Gastrocnemius medialis (tissue), 4 donors: ENCODE measurements at regions not wholly inside any gene's neighbourhood (a gene's known extent, or its start where the extent isn't known, plus 50 kb on each side); places are given as distances from the start of the nearest gene placed in this dataset.

ENCODE experiments used
- ATAC-seq, 2 donors: fragments of 150-250 bp; one replicate each; pipeline ENCODE4 v1.9.1; 2016
- DNase-seq, 2 donors: peaks; one replicate each; pipeline ENCODE4 v3.0.0-alpha.2; 2019
- H3K27ac ChIP-seq, 4 donors: fragments of 200-600 bp; sonication (generic); 1 replicate in 1 of 4; 2 replicates in 3 of 4; pipeline ENCODE4 v1.5.1; 2016 to 2018; ENCODE audit warnings: mild to moderate bottlenecking in 2 of 4, moderate library complexity in 1 of 4
- H3K27me3 ChIP-seq, 3 donors: fragments of 200-600 bp; sonication (generic) in 2 of 3; 1 replicate in 1 of 3; 2 replicates in 2 of 3; pipeline versions ENCODE4 v1.5.1 to v1.6.0; 2016 to 2019; ENCODE audit warnings: mild to moderate bottlenecking in 1 of 3, moderate library complexity in 1 of 3
- H3K36me3 ChIP-seq, 2 donors: fragments of 200-600 bp; sonication (generic) in 1 of 2; one replicate each; pipeline ENCODE4 v1.5.1; 2017 to 2018
- H3K4me1 ChIP-seq, 2 donors: fragments of 200-600 bp; sonication (generic) in 1 of 2; one replicate each; pipeline ENCODE4 v1.5.1; 2016 to 2017; ENCODE audit warnings: mild to moderate bottlenecking in 2 of 2
- H3K4me3 ChIP-seq, 4 donors: fragments of 200-600 bp; sonication (generic) in 3 of 4; 1 replicate in 1 of 4; 2 replicates in 3 of 4; pipeline ENCODE4 v1.5.1; 2016 to 2019; ENCODE audit warnings: mild to moderate bottlenecking in 2 of 4
- H3K9me3 ChIP-seq, 3 donors: fragments of 200-600 bp; sonication (generic) in 2 of 3; 1 replicate in 1 of 3; 2 replicates in 2 of 3; pipeline ENCODE4 v1.5.1; 2016 to 2019
- CTCF ChIP-seq, 5 experiments: fragments of 450-650 bp in 3 of 5; fragments of 200-600 bp in 2 of 5; sonication (generic) in 2 of 5; IDR thresholded peaks in 4 of 5; conservative IDR thresholded peaks in 1 of 5; 1 replicate in 4 of 5; 2 replicates in 1 of 5; pipeline ENCODE4 v1.5.1; 2016 to 2019; ENCODE audit warnings: antibody characterized with exemption in 5 of 5, mild to moderate bottlenecking in 3 of 5, moderate library complexity in 3 of 5
- POLR2A ChIP-seq, 2 donors: fragments of 450-650 bp; IDR thresholded peaks; one replicate each; pipeline ENCODE4 v1.6.1; 2017; ENCODE audit warnings: antibody characterized with exemption in 2 of 2, mild to moderate bottlenecking in 2 of 2, moderate library complexity in 2 of 2
- in situ Hi-C, 4 donors: fragments of 200-750 bp; cut with MboI; loops; one replicate each; pipeline versions ENCODE4 v1.15.0 to v1.8.0; 2017; ENCODE audit warnings: low sequenced_read_pairs in 4 of 4
- intact Hi-C: fragments of 100-400 bp; cut with DNase I; formaldehyde crosslinking; loops from one replicate; pipeline ENCODE4 v1.15.1; 2023; ENCODE audit warnings: low total_unique reads

DNA sequence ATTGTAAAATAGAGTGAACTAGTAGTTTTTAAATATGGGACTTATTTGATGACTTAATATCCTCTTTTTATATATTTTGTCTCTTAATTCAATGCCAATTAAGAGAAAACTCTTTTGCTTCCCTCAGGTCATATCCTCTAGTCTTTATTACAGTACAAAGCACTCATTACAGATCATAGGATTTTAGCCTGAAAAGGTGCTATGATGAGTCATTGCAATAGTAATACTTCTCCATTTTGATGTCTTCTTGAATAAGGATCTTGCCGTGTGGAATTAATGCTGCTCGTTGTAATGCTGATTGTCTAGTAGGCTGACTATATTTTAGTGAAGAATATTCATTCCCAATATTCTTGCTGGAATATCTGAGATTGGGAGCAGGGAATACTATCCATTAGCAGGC, 612.2 kb upstream of the GOLIM4 start:
- no peaks in the 10 kb centered on the region for H3K27me3 ChIP-seq
- DNase-seq: no peak

GRCh38 chr3:168705412-168705811, 609.7 kb upstream of the GOLIM4 start:
- ATAC-seq: no peak
- Histone ChIP-seq H3K27ac (no peak overlapping the region), H3K9me3 (no peaks in the 10 kb centered on the region), H3K4me3 (no peak overlapping the region), H3K4me1 (no peaks in the 10 kb centered on the region), H3K27me3 (no peaks in the 10 kb centered on the region), H3K36me3 (no peaks in the 10 kb centered on the region)
- no peak for TF ChIP-seq POLR2A (IDR thresholded peaks at IDR 0.05)
- TF ChIP-seq CTCF (IDR thresholded peaks at IDR 0.05 in 4 of 5, conservative IDR thresholded peaks at IDR 0.05 in 1 of 5): no peak
- intact Hi-C loops (no loop called here), in situ Hi-C loops (no loop called here)
- no peak for DNase-seq

More for the DNA sequence above, 612.2 kb upstream of the GOLIM4 start:
- Histone ChIP-seq H3K9me3 (no peaks in the 10 kb centered on the region), H3K4me3 (no peak overlapping the region), H3K36me3 (no peaks in the 10 kb centered on the region), H3K27ac (no peak overlapping the region), H3K4me1 (no peaks in the 10 kb centered on the region)
- TF ChIP-seq CTCF (IDR thresholded peaks at IDR 0.05 in 4 of 5, conservative IDR thresholded peaks at IDR 0.05 in 1 of 5) (no peak), POLR2A (IDR thresholded peaks at IDR 0.05) (no peak)
- ATAC-seq: no peak
- in situ Hi-C loops: no loop called here
- intact Hi-C loops: no loop called here

- no peak for ATAC-seq
- intact Hi-C loops: no loop called here
- Histone ChIP-seq H3K9me3 (no peaks in the 10 kb centered on the region), H3K27me3 (no peaks in the 10 kb centered on the region), H3K4me3 (no peak overlapping the region), H3K27ac (no peak overlapping the region), H3K4me1 (no peaks in the 10 kb centered on the region), H3K36me3 (no peaks in the 10 kb centered on the region)
- in situ Hi-C loops: no loop called here
- no peak for TF ChIP-seq POLR2A (IDR thresholded peaks at IDR 0.05)
- TF ChIP-seq CTCF (IDR thresholded peaks at IDR 0.05 in 4 of 5, conservative IDR thresholded peaks at IDR 0.05 in 1 of 5): no peak
- no peak for DNase-seq
Measured at GRCh38 chr3:168696051-168696450, 600.3 kb upstream of the GOLIM4 start.

GRCh38 chr3:168693870-168694269, 598.1 kb upstream of the GOLIM4 start:
- intact Hi-C loops (no loop called here), in situ Hi-C loops (no loop called here)
- H3K27me3 ChIP-seq: no peaks in the 10 kb centered on the region
- H3K36me3 ChIP-seq: no peaks in the 10 kb centered on the region
- ATAC-seq (no peak), DNase-seq (no peak)
- no peaks in the 10 kb centered on the region for H3K9me3 ChIP-seq
- TF ChIP-seq CTCF (IDR thresholded peaks at IDR 0.05 in 4 of 5, conservative IDR thresholded peaks at IDR 0.05 in 1 of 5): no peak
- TF ChIP-seq POLR2A (IDR thresholded peaks at IDR 0.05): no peak
- H3K27ac ChIP-seq: no peak overlapping the region
- no peak overlapping the region for H3K4me3 ChIP-seq
- no peaks in the 10 kb centered on the region for H3K4me1 ChIP-seq

GRCh38 chr3:168688267-168688666, 592.5 kb upstream of the GOLIM4 start:
- no peaks in the 10 kb centered on the region for H3K36me3 ChIP-seq
- TF ChIP-seq CTCF (IDR thresholded peaks at IDR 0.05 in 4 of 5, conservative IDR thresholded peaks at IDR 0.05 in 1 of 5) (no peak), POLR2A (IDR thresholded peaks at IDR 0.05) (no peak)
- no peak for ATAC-seq
- no peaks in the 10 kb centered on the region for H3K9me3 ChIP-seq
- H3K4me3 ChIP-seq: no peak overlapping the region
- no peak for DNase-seq
- H3K27me3 ChIP-seq: no peaks in the 10 kb centered on the region
- no peaks in the 10 kb centered on the region for H3K4me1 ChIP-seq
- intact Hi-C loops (no loop called here), in situ Hi-C loops (no loop called here)
- H3K27ac ChIP-seq: no peak overlapping the region
